ENCODE measurements at regions not wholly inside any gene's neighbourhood (a gene's known extent, or its start where the extent isn't known, plus 50 kb on each side); places are given as distances from the start of the nearest gene placed in this dataset.

DNA sequence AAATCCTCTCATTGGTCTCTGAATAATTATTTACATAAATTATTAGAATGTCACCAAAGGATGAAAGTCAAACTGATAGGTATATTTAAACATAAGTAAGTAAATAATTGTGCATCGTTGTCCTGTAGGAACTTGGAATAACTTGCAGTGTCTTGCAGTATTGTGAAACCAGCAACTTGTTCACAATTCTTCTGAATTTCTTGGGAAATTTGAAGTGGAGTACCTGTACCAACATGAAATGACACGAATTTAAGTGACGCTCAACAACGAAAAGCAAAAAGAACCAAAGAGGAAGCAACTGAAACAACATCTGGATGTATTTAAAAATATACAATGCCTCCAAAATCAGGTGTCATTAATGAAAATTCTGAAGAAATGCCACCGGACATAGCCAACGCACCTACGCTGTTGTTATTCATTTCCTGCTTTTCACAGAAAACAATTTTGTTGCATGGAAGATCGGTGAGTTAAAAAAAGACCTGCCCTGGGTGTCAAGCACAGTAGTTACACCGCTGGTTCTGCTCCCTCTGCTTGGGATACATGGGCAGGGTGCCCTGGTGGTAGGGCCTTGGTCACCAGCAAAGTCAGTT, 112.5 kb downstream of the RPLP1 start:
- TF ChIP-seq, protein P1, sequence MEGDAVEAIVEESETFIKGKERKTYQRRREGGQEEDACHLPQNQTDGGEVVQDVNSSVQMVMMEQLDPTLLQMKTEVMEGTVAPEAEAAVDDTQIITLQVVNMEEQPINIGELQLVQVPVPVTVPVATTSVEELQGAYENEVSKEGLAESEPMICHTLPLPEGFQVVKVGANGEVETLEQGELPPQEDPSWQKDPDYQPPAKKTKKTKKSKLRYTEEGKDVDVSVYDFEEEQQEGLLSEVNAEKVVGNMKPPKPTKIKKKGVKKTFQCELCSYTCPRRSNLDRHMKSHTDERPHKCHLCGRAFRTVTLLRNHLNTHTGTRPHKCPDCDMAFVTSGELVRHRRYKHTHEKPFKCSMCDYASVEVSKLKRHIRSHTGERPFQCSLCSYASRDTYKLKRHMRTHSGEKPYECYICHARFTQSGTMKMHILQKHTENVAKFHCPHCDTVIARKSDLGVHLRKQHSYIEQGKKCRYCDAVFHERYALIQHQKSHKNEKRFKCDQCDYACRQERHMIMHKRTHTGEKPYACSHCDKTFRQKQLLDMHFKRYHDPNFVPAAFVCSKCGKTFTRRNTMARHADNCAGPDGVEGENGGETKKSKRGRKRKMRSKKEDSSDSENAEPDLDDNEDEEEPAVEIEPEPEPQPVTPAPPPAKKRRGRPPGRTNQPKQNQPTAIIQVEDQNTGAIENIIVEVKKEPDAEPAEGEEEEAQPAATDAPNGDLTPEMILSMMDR (IDR thresholded peaks at IDR 0.05), result no peak
- TF ChIP-seq POLR2A (IDR thresholded peaks at IDR 0.05), result no peak

Measured in thyroid gland (tissue), 4 donors.